Fibroblast of skin of abdomen (primary cell): ENCODE measurements at regions not wholly inside any gene's neighbourhood (a gene's known extent, or its start where the extent isn't known, plus 50 kb on each side); places are given as distances from the start of the nearest gene placed in this dataset.
A peak's percentile ranks its signal among the peaks of the same experiment; 100 is the strongest.
"Not testable (repeated sequence)": the region's sequence is repeated elsewhere in the genome, so short reads cannot be mapped to it uniquely, and the experiment has no call there.

Experiments used
- DNase-seq: peaks from one replicate; pipeline ENCODE4 v3.0.0-alpha.2; 2013

GRCh38 chr4:29710519-29710918 lies 1009.6 kb upstream of the PCDH7 start:
- DNase-seq, result no peak

GRCh38 chr4:29711226-29711625 lies 1008.9 kb upstream of the PCDH7 start:
- peak; percentile 20 for DNase-seq

- peak; percentile 9 for DNase-seq
These were observed 1002.7 kb upstream of the PCDH7 start for GRCh38 chr4:29717287-29718057.

- DNase-seq, result no peak
These were observed 1002.0 kb upstream of the PCDH7 start for GRCh38 chr4:29718136-29718535.

- no peak for DNase-seq
These were observed 997.9 kb upstream of the PCDH7 start for GRCh38 chr4:29722253-29722652.

GRCh38 chr4:29726938-29727337 lies 993.2 kb upstream of the PCDH7 start:
- no peak for DNase-seq

GRCh38 chr4:29734343-29735213 lies 985.6 kb upstream of the PCDH7 start:
- peak; percentile 1 for DNase-seq

GRCh38 chr4:29756966-29757365 lies 963.2 kb upstream of the PCDH7 start:
- no peak for DNase-seq

- DNase-seq, result no peak
These were observed 958.0 kb upstream of the PCDH7 start for GRCh38 chr4:29762151-29762550.

GRCh38 chr4:29770627-29771026 lies 949.5 kb upstream of the PCDH7 start:
- DNase-seq, result peak; percentile 0

- not testable (repeated sequence) for DNase-seq
These were observed 932.0 kb upstream of the PCDH7 start for GRCh38 chr4:29788123-29788522.

GRCh38 chr4:29805245-29805644 lies 914.9 kb upstream of the PCDH7 start:
- no peak for DNase-seq

- no peak for DNase-seq
These were observed 914.2 kb upstream of the PCDH7 start for GRCh38 chr4:29805916-29806480.

GRCh38 chr4:29817961-29818360 lies 902.2 kb upstream of the PCDH7 start:
- no peak for DNase-seq

GRCh38 chr4:29829067-29829466 lies 891.1 kb upstream of the PCDH7 start:
- DNase-seq, result no peak

GRCh38 chr4:29852537-29852936 lies 867.6 kb upstream of the PCDH7 start:
- no peak for DNase-seq

GRCh38 chr4:29853833-29854232 lies 866.3 kb upstream of the PCDH7 start:
- DNase-seq, result no peak

- DNase-seq, result no peak
These were observed 858.9 kb upstream of the PCDH7 start for GRCh38 chr4:29861307-29861706.

GRCh38 chr4:29867412-29867811 lies 852.8 kb upstream of the PCDH7 start:
- no peak for DNase-seq

GRCh38 chr4:29900336-29900735 lies 819.8 kb upstream of the PCDH7 start:
- no peak for DNase-seq

GRCh38 chr4:29908276-29908675 lies 811.9 kb upstream of the PCDH7 start:
- DNase-seq, result peak; percentile 25

- no peak for DNase-seq
These were observed 792.3 kb upstream of the PCDH7 start for GRCh38 chr4:29927895-29928294.

- DNase-seq, result no peak
These were observed 771.7 kb upstream of the PCDH7 start for GRCh38 chr4:29948451-29948850.

GRCh38 chr4:29948858-29949257 lies 771.3 kb upstream of the PCDH7 start:
- no peak for DNase-seq
